ENCODE measurements at regions not wholly inside any gene's neighbourhood (a gene's known extent, or its start where the extent isn't known, plus 50 kb on each side); places are given as distances from the start of the nearest gene placed in this dataset.

- no peak for TF ChIP-seq GATA2 (IDR thresholded peaks at IDR 0.05; ENCODE audit: low read depth, low read length)
- no peak for TF ChIP-seq GATA3 (IDR thresholded peaks at IDR 0.05; ENCODE audit: low read depth, low read length)
These were observed 190.8 kb upstream of the BRINP1 start for GRCh38 chr9:119559986-119560385.

Measured in SH-SY5Y (cell line).